ENCODE measurements at regions not wholly inside any gene's neighbourhood (a gene's known extent, or its start where the extent isn't known, plus 50 kb on each side); places are given as distances from the start of the nearest gene placed in this dataset.
"Not testable (repeated sequence)": the region's sequence is repeated elsewhere in the genome, so short reads cannot be mapped to it uniquely, and the experiment has no call there.

DNA sequence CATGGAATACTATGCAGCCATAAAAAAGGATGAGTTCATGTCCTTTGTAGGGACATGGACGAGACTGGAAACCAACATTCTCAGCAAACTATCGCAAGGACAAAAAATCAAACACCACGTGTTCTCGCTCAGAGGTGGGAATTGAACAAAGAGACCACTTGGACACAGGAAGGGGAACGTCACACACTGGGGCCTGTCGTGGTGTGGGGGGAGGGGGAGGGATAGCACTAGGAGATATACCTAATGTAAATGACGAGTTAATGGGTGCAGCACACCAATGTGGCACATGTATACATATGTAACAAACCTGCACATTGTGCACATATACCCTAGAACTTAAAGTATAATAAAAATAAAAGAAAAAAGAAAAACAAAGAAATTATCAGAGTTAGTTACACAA is 478.4 kb downstream of the GOLGA6L6 start:
- TF ChIP-seq, protein P1, sequence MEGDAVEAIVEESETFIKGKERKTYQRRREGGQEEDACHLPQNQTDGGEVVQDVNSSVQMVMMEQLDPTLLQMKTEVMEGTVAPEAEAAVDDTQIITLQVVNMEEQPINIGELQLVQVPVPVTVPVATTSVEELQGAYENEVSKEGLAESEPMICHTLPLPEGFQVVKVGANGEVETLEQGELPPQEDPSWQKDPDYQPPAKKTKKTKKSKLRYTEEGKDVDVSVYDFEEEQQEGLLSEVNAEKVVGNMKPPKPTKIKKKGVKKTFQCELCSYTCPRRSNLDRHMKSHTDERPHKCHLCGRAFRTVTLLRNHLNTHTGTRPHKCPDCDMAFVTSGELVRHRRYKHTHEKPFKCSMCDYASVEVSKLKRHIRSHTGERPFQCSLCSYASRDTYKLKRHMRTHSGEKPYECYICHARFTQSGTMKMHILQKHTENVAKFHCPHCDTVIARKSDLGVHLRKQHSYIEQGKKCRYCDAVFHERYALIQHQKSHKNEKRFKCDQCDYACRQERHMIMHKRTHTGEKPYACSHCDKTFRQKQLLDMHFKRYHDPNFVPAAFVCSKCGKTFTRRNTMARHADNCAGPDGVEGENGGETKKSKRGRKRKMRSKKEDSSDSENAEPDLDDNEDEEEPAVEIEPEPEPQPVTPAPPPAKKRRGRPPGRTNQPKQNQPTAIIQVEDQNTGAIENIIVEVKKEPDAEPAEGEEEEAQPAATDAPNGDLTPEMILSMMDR (conservative IDR thresholded peaks at IDR 0.05; ENCODE audit: low read length) = not testable (repeated sequence)
- TF ChIP-seq EZH2phosphoT487 (IDR thresholded peaks at IDR 0.05; ENCODE audit: borderline replicate concordance, low read depth, low read length) = not testable (repeated sequence)
